HepG2 (cell line): ENCODE measurements at regions not wholly inside any gene's neighbourhood (a gene's known extent, or its start where the extent isn't known, plus 50 kb on each side); places are given as distances from the start of the nearest gene placed in this dataset.

Experiments
- ATAC-seq: fragments of 200-7000 bp; cut with Tn5 transposase; 3 replicates; pipeline ENCODE4 v1.9.1; 2020; ENCODE audit warnings: mild to moderate bottlenecking, moderate library complexity
- BruUV-seq: library from RNA; stranded (reverse); fragments of 400-500 nt; replicated peaks from 2 replicates; lab custom pipeline; 2021; lab: Mats Ljungman, UMichigan
- CTCF ChIA-PET: fragments of 300-600 bp; formaldehyde crosslinking; extraction: SDS; loops from one replicate; lab custom pipeline; 2021; ENCODE audit warnings: low total read pairs, inconsistent platforms, low intra/inter-chr PET ratio; lab: Yijun Ruan, JAX
- POLR2A ChIA-PET: fragments of 350-600 bp; sonication (Branson Sonifier 250); formaldehyde crosslinking; loops from one replicate; lab custom pipeline; 2020; ENCODE audit warnings: antibody characterized with exemption, inconsistent platforms; lab: Yijun Ruan, JAX
- DNase-seq: peaks from one replicate; pipeline ENCODE4 v3.0.0-alpha.2; 2015; ENCODE audit warnings: low spot score
- FAIRE-seq: peaks from 3 replicates; lab custom pipeline; 2011; peaks lifted over from hg19 to GRCh38; lab: Jason Lieb, UNC
- H2AFZ ChIP-seq: one replicate; pipeline ENCODE4 v1.6.1; 2011; ENCODE audit warnings: low read length, inconsistent platforms
- H3K27ac ChIP-seq: fragments of 300-600 bp; 3 replicates; pipeline ENCODE4 v1.8.0; 2011; ENCODE audit warnings: mixed run types, mild to moderate bottlenecking, mixed read lengths, low read length, inconsistent platforms; ENCODE audit not compliant: insufficient read depth; ENCODE audit errors: extremely low read length
- H3K27me3 ChIP-seq, 2 experiments: fragments of 200-600 bp in 1 of 2; 2 replicates in 1 of 2; 3 replicates in 1 of 2; pipeline versions ENCODE4 v1.6.0 to v1.8.0; 2011; ENCODE audit warnings: low read length in 2 of 2, mild to moderate bottlenecking in 2 of 2, moderate library complexity in 2 of 2, inconsistent platforms in 1 of 2; ENCODE audit not compliant: insufficient read depth in 2 of 2, control insufficient read depth in 1 of 2
- H3K36me3 ChIP-seq, 2 experiments: fragments of 200-600 bp in 1 of 2; replicated peaks in 1 of 2; 2 replicates in 1 of 2; 3 replicates in 1 of 2; pipeline versions ENCODE4 v1.5.1 to v1.8.0; 2011; ENCODE audit warnings: low read length in 2 of 2, inconsistent platforms in 1 of 2; ENCODE audit not compliant: insufficient read depth in 2 of 2, control insufficient read depth in 1 of 2
- H3K4me1 ChIP-seq: 2 replicates; pipeline ENCODE4 v1.5.1; 2012; ENCODE audit warnings: low read length, inconsistent platforms; ENCODE audit not compliant: insufficient read depth
- H3K4me2 ChIP-seq: 2 replicates; pipeline ENCODE4 v1.6.0; 2011; ENCODE audit warnings: low read depth, low read length, inconsistent platforms
- H3K4me3 ChIP-seq, 3 experiments: fragments of 200-600 bp in 1 of 3; sonication (generic), shearing (Covaris generic) in 1 of 3; replicated peaks in 1 of 3; 2 replicates each; pipeline ENCODE4 v1.5.1; 2011 to 2016; ENCODE audit warnings: low read length in 3 of 3, inconsistent platforms in 2 of 3, low read depth in 2 of 3, mild to moderate bottlenecking in 2 of 3, control low read depth in 1 of 3, mixed read lengths in 1 of 3; ENCODE audit not compliant: insufficient read depth in 1 of 3
- H3K79me2 ChIP-seq: one replicate; pipeline ENCODE4 v1.6.1; 2011; ENCODE audit warnings: low read length, inconsistent platforms; ENCODE audit not compliant: insufficient read depth
- H3K9ac ChIP-seq: 2 replicates; pipeline ENCODE4 v1.6.0; 2011; ENCODE audit warnings: mild to moderate bottlenecking, low read depth, low read length, inconsistent platforms; ENCODE audit not compliant: insufficient read depth
- H3K9me3 ChIP-seq: 2 replicates; pipeline ENCODE4 v1.5.1; 2012; ENCODE audit warnings: mild to moderate bottlenecking, low read length
- H4K20me1 ChIP-seq: 2 replicates; pipeline ENCODE4 v1.6.0; 2011; ENCODE audit warnings: inconsistent platforms, mild to moderate bottlenecking, low read length, moderate library complexity; ENCODE audit not compliant: insufficient read depth
- CHD2 ChIP-seq: IDR thresholded peaks from 2 replicates; pipeline ENCODE4 v1.6.1; 2011; ENCODE audit warnings: low read depth, low read length, improper control_type of control experiment
- MIER3 ChIP-seq: IDR thresholded peaks from 2 replicates; pipeline ENCODE4 v1.6.1; 2016; ENCODE audit warnings: missing compliant biosample characterization, borderline replicate concordance
- PPARG ChIP-seq: conservative IDR thresholded peaks from 2 replicates; pipeline ENCODE4 v1.6.1; 2016; ENCODE audit warnings: missing biosample characterization, missing genetic modification reagents
- SPEN ChIP-seq: sonication (generic); formaldehyde crosslinking; IDR thresholded peaks from 2 replicates; pipeline ENCODE4 v1.5.1; 2020; ENCODE audit warnings: low read depth, mild to moderate bottlenecking, missing genetic modification reagents
- TCF7L2 ChIP-seq: IDR thresholded peaks from 2 replicates; pipeline ENCODE4 v1.6.1; 2011; ENCODE audit warnings: mild to moderate bottlenecking, low read depth, low read length, moderate library complexity
- XBP1 ChIP-seq: sonication (generic); formaldehyde crosslinking; IDR thresholded peaks from 2 replicates; pipeline ENCODE4 v1.5.0; 2020; ENCODE audit warnings: missing genetic modification reagents
- ZNF652 ChIP-seq: IDR thresholded peaks from 2 replicates; pipeline ENCODE4 v1.6.1; 2016; ENCODE audit warnings: low read depth, borderline replicate concordance
- ZNF773 ChIP-seq: sonication (generic); formaldehyde crosslinking; IDR thresholded peaks from 2 replicates; pipeline ENCODE4 v1.4.0; 2020; ENCODE audit warnings: missing genetic modification reagents, borderline replicate concordance
- WGBS: methylation state at CpG from one replicate; pipeline ENCODE4 v1.1.6; 2017; ENCODE audit warnings: low lambda C conversion rate; 5-methylcytosine and 5-hydroxymethylcytosine counted together
- in situ Hi-C: cut with HindIII; loops from 2 replicates; pipeline ENCODE4 v1.10.0; 2017; ENCODE audit warnings: low pct_unique_long_range_greater_than_20kb; ENCODE audit not compliant: extremely low pct_ligation_motif_present
- intact Hi-C: fragments of 100-400 bp; cut with micrococcal nuclease; formaldehyde crosslinking; loops from one replicate; pipeline ENCODE4 v1.10.0; 2022; ENCODE audit not compliant: unreplicated experiment
- TF ChIP-seq, protein P1 (sequence below): sonication (generic); formaldehyde crosslinking; IDR thresholded peaks from 2 replicates; pipeline ENCODE4 v1.4.0; 2020; ENCODE audit warnings: missing genetic modification reagents
- TF ChIP-seq, protein P2 (sequence below): sonication (generic); formaldehyde crosslinking; IDR thresholded peaks from 2 replicates; pipeline ENCODE4 v1.8.1; 2023; ENCODE audit warnings: mild to moderate bottlenecking, missing genetic modification reagents
- TF ChIP-seq, protein P3 (sequence below): sonication (generic); formaldehyde crosslinking; IDR thresholded peaks from 2 replicates; pipeline ENCODE4 v1.4.0; 2020; ENCODE audit warnings: mild to moderate bottlenecking, missing genetic modification reagents
- TF ChIP-seq, protein P4 (sequence below): sonication (generic); formaldehyde crosslinking; IDR thresholded peaks from 2 replicates; pipeline ENCODE4 v1.4.0; 2020; ENCODE audit warnings: missing genetic modification reagents

DNA sequence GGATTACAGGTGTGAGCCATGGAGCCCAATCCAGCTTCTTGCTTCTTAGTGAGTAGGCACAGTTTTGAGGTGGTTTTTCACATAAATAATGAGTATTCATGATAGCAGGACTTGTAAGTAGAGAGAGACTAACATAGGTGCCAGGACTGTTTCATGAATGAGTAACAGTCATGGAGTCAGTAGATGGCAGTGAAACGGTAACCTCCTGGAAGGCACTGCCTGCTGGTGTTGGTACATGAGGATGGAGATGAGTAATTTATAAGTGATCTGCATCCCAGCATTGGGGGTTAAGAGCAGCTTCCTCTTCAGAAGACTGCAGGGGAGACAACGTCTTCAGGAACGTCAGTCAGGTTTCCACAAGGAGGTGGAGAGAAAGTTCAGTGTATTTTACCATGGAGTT is 143.8 kb downstream of the HAUS1 start:
- ChIA-PET CTCF (no interaction called here), POLR2A (no interaction called here)
- BruUV-seq, result no TSS peak
- H3K79me2 ChIP-seq, result no peaks in the 10 kb centered on the region
- H3K36me3 ChIP-seq, result peaks cover 0 to 3% of the 10 kb centered on the region in 2 experiments; a peak in 1 of 5 replicates
- no peak overlapping the region for H3K4me3 ChIP-seq
- H3K4me1 ChIP-seq, result no peaks in the 10 kb centered on the region
- no peak overlapping the region for H3K27ac ChIP-seq
- no peaks in the 10 kb centered on the region for H4K20me1 ChIP-seq
- no peak for ATAC-seq
- in situ Hi-C loops, result no loop called here
- no peaks in the 10 kb centered on the region for H3K27me3 ChIP-seq
- no peak overlapping the region for H3K4me2 ChIP-seq
- H3K9ac ChIP-seq, result no peak overlapping the region
- no peaks in the 10 kb centered on the region for H3K9me3 ChIP-seq
- WGBS, result 100% methylated on average over 3 of the region's 3 CpGs
- DNase-seq, result no peak
- no peak for FAIRE-seq
- H2AFZ ChIP-seq, result no peak overlapping the region
- intact Hi-C loops, result no loop called here
- TF ChIP-seq ZNF773 (no peak), XBP1 (CRISPR knock-in tag) (no peak), ZNF652 (CRISPR knock-in tag) (no peak), PPARG (CRISPR knock-in tag) (no peak), TCF7L2 (no peak), SPEN (CRISPR knock-in tag) (no peak), CHD2 (no peak), MIER3 (no peak)
- TF ChIP-seq, protein P1, sequence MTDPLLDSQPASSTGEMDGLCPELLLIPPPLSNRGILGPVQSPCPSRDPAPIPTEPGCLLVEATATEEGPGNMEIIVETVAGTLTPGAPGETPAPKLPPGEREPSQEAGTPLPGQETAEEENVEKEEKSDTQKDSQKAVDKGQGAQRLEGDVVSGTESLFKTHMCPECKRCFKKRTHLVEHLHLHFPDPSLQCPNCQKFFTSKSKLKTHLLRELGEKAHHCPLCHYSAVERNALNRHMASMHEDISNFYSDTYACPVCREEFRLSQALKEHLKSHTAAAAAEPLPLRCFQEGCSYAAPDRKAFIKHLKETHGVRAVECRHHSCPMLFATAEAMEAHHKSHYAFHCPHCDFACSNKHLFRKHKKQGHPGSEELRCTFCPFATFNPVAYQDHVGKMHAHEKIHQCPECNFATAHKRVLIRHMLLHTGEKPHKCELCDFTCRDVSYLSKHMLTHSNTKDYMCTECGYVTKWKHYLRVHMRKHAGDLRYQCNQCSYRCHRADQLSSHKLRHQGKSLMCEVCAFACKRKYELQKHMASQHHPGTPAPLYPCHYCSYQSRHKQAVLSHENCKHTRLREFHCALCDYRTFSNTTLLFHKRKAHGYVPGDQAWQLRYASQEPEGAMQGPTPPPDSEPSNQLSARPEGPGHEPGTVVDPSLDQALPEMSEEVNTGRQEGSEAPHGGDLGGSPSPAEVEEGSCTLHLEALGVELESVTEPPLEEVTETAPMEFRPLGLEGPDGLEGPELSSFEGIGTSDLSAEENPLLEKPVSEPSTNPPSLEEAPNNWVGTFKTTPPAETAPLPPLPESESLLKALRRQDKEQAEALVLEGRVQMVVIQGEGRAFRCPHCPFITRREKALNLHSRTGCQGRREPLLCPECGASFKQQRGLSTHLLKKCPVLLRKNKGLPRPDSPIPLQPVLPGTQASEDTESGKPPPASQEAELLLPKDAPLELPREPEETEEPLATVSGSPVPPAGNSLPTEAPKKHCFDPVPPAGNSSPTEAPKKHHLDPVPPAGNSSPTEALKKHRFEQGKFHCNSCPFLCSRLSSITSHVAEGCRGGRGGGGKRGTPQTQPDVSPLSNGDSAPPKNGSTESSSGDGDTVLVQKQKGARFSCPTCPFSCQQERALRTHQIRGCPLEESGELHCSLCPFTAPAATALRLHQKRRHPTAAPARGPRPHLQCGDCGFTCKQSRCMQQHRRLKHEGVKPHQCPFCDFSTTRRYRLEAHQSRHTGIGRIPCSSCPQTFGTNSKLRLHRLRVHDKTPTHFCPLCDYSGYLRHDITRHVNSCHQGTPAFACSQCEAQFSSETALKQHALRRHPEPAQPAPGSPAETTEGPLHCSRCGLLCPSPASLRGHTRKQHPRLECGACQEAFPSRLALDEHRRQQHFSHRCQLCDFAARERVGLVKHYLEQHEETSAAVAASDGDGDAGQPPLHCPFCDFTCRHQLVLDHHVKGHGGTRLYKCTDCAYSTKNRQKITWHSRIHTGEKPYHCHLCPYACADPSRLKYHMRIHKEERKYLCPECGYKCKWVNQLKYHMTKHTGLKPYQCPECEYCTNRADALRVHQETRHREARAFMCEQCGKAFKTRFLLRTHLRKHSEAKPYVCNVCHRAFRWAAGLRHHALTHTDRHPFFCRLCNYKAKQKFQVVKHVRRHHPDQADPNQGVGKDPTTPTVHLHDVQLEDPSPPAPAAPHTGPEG (CRISPR knock-in tag), result no peak
- TF ChIP-seq, protein P2, sequence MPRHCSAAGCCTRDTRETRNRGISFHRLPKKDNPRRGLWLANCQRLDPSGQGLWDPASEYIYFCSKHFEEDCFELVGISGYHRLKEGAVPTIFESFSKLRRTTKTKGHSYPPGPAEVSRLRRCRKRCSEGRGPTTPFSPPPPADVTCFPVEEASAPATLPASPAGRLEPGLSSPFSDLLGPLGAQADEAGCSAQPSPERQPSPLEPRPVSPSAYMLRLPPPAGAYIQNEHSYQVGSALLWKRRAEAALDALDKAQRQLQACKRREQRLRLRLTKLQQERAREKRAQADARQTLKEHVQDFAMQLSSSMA (CRISPR knock-in tag), result no peak
- TF ChIP-seq, protein P3, sequence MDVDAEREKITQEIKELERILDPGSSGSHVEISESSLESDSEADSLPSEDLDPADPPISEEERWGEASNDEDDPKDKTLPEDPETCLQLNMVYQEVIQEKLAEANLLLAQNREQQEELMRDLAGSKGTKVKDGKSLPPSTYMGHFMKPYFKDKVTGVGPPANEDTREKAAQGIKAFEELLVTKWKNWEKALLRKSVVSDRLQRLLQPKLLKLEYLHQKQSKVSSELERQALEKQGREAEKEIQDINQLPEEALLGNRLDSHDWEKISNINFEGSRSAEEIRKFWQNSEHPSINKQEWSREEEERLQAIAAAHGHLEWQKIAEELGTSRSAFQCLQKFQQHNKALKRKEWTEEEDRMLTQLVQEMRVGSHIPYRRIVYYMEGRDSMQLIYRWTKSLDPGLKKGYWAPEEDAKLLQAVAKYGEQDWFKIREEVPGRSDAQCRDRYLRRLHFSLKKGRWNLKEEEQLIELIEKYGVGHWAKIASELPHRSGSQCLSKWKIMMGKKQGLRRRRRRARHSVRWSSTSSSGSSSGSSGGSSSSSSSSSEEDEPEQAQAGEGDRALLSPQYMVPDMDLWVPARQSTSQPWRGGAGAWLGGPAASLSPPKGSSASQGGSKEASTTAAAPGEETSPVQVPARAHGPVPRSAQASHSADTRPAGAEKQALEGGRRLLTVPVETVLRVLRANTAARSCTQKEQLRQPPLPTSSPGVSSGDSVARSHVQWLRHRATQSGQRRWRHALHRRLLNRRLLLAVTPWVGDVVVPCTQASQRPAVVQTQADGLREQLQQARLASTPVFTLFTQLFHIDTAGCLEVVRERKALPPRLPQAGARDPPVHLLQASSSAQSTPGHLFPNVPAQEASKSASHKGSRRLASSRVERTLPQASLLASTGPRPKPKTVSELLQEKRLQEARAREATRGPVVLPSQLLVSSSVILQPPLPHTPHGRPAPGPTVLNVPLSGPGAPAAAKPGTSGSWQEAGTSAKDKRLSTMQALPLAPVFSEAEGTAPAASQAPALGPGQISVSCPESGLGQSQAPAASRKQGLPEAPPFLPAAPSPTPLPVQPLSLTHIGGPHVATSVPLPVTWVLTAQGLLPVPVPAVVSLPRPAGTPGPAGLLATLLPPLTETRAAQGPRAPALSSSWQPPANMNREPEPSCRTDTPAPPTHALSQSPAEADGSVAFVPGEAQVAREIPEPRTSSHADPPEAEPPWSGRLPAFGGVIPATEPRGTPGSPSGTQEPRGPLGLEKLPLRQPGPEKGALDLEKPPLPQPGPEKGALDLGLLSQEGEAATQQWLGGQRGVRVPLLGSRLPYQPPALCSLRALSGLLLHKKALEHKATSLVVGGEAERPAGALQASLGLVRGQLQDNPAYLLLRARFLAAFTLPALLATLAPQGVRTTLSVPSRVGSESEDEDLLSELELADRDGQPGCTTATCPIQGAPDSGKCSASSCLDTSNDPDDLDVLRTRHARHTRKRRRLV, result no peak
- TF ChIP-seq, protein P4, sequence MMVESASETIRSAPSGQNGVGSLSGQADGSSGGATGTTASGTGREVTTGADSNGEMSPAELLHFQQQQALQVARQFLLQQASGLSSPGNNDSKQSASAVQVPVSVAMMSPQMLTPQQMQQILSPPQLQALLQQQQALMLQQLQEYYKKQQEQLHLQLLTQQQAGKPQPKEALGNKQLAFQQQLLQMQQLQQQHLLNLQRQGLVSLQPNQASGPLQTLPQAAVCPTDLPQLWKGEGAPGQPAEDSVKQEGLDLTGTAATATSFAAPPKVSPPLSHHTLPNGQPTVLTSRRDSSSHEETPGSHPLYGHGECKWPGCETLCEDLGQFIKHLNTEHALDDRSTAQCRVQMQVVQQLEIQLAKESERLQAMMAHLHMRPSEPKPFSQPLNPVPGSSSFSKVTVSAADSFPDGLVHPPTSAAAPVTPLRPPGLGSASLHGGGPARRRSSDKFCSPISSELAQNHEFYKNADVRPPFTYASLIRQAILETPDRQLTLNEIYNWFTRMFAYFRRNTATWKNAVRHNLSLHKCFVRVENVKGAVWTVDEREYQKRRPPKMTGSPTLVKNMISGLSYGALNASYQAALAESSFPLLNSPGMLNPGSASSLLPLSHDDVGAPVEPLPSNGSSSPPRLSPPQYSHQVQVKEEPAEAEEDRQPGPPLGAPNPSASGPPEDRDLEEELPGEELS (CRISPR knock-in tag), result no peak
